ENCODE measurements at regions not wholly inside any gene's neighbourhood (a gene's known extent, or its start where the extent isn't known, plus 50 kb on each side); places are given as distances from the start of the nearest gene placed in this dataset.

DNA sequence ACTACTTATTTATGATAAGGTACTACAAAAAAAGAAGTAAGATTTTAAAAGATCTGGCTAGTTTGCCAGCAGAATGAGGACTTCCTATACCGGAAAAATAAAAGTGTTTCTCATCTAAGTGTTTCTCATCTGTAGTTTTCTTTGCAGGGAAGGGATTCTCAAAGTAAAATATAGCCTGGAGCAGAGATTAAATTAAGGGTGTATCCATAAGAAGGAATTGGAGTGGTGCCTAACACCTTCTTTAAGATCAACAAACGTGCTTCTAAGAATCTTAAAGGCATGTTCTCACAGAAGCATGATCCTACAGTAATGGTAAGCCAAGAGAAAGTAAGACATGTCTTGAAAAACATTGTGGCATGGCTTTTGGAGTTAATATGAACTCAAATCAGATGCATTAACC, 528.2 kb downstream of the GBA3 start:
- no peak overlapping the region for H4K5ac ChIP-seq (ENCODE audit: insufficient read length, low read depth, low read length)
- no peak overlapping the region for H3K14ac ChIP-seq (ENCODE audit: insufficient read depth, low read length)

More for the DNA sequence above, 528.2 kb downstream of the GBA3 start:
- Histone ChIP-seq H2BK20ac (ENCODE audit: low read depth, low read length, poor library complexity, severe bottlenecking) (no peak overlapping the region), H3K79me2 (ENCODE audit: insufficient read depth, low read length) (no peaks in the 10 kb centered on the region), H4K20me1 (ENCODE audit: control insufficient read depth, insufficient read depth, insufficient read length) (no peaks in the 10 kb centered on the region), H3K4me1 (ENCODE audit: insufficient read depth, low read length) (no peaks in the 10 kb centered on the region), H3K27ac (ENCODE audit: insufficient read length, low read depth, low read length) (no peak overlapping the region), H3K4me2 (ENCODE audit: insufficient read depth, insufficient read length, low read length) (no peak overlapping the region), H4K91ac (ENCODE audit: insufficient read length, low read depth, low read length) (no peak overlapping the region), H2AK5ac (ENCODE audit: insufficient read length, low read length) (no peak overlapping the region), H2BK5ac (ENCODE audit: insufficient read length, low read length) (no peak overlapping the region), H3K56ac (ENCODE audit: insufficient read length, low read depth, low read length) (no peak overlapping the region), H3K23me2 (ENCODE audit: insufficient read length, low read depth, low read length, poor library complexity, severe bottlenecking) (no peaks in the 10 kb centered on the region), H3K79me1 (ENCODE audit: insufficient read depth, low read depth, low read length, poor library complexity, severe bottlenecking) (no peaks in the 10 kb centered on the region), H2AFZ (ENCODE audit: low read length) (no peak overlapping the region), H3K23ac (ENCODE audit: insufficient read length, low read depth, low read length) (no peak overlapping the region), H3K9ac (ENCODE audit: extremely low read depth, insufficient read length, low read length) (no peak overlapping the region), H3K9me3 (ENCODE audit: control insufficient read depth, low read depth, low read length) (no peaks in the 10 kb centered on the region), H3K27me3 (ENCODE audit: insufficient read depth, low read length) (no peaks in the 10 kb centered on the region), H2BK120ac (ENCODE audit: low read depth, low read length, poor library complexity, severe bottlenecking) (no peak overlapping the region), H4K8ac (replicated peaks; ENCODE audit: insufficient read length, low read depth, low read length) (no peak overlapping the region), H3K18ac (ENCODE audit: insufficient read length, low read depth, low read length) (no peak overlapping the region), H2BK15ac (ENCODE audit: low read depth, low read length) (no peak overlapping the region), H3K4ac (ENCODE audit: low read depth, low read length) (no peak overlapping the region), H3T11ph (ENCODE audit: low read length) (no peak overlapping the region), H2BK12ac (ENCODE audit: insufficient read length, low read depth, low read length) (no peak overlapping the region)
- WGBS (ENCODE audit: extremely low coverage, insufficient read length, low lambda C conversion rate): no CpG with 5 or more reads among the region's 2 CpGs
- H3K36me3 Mint-ChIP-seq (ENCODE audit: insufficient read depth in 1 of 3, low read depth in 3 of 3): no peaks in the 10 kb centered on the region
- DNase-seq: no peak
- TF ChIP-seq, protein P1, sequence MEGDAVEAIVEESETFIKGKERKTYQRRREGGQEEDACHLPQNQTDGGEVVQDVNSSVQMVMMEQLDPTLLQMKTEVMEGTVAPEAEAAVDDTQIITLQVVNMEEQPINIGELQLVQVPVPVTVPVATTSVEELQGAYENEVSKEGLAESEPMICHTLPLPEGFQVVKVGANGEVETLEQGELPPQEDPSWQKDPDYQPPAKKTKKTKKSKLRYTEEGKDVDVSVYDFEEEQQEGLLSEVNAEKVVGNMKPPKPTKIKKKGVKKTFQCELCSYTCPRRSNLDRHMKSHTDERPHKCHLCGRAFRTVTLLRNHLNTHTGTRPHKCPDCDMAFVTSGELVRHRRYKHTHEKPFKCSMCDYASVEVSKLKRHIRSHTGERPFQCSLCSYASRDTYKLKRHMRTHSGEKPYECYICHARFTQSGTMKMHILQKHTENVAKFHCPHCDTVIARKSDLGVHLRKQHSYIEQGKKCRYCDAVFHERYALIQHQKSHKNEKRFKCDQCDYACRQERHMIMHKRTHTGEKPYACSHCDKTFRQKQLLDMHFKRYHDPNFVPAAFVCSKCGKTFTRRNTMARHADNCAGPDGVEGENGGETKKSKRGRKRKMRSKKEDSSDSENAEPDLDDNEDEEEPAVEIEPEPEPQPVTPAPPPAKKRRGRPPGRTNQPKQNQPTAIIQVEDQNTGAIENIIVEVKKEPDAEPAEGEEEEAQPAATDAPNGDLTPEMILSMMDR (conservative IDR thresholded peaks at IDR 0.05): no peak
- no peak overlapping the region for H3K27ac Mint-ChIP-seq
- no peaks in the 10 kb centered on the region for H3K27me3 Mint-ChIP-seq (ENCODE audit: low read depth)
- no peaks in the 10 kb centered on the region for H3K9me3 Mint-ChIP-seq
- H3K4me3 Mint-ChIP-seq: no peak overlapping the region
- H3K4me1 Mint-ChIP-seq: no peaks in the 10 kb centered on the region
